RWPE2 (cell line): ENCODE measurements at regions not wholly inside any gene's neighbourhood (a gene's known extent, or its start where the extent isn't known, plus 50 kb on each side); places are given as distances from the start of the nearest gene placed in this dataset.

Experiments used
- ATAC-seq: fragments of 200-7000 bp; cut with Tn5 transposase; 3 replicates; pipeline ENCODE4 v1.9.1; 2021; ENCODE audit warnings: low read depth
- DNase-seq: peaks from one replicate; pipeline ENCODE4 v3.0.0-alpha.2; 2020; ENCODE audit warnings: low spot score
- H3K27ac ChIP-seq: fragments of 450-650 bp; 2 replicates; pipeline ENCODE4 v1.5.1; 2017; ENCODE audit warnings: mild to moderate bottlenecking; ENCODE audit not compliant: poor library complexity, severe bottlenecking
- H3K27me3 ChIP-seq: fragments of 250-450 bp; sonication (Bioruptor Pico); 2 replicates; pipeline ENCODE4 v1.5.1; 2021; ENCODE audit warnings: mild to moderate bottlenecking, moderate library complexity; ENCODE audit not compliant: insufficient read depth, poor library complexity, severe bottlenecking
- H3K36me3 ChIP-seq: fragments of 250-450 bp; sonication (Bioruptor Pico); 2 replicates; pipeline ENCODE4 v1.5.1; 2020; ENCODE audit warnings: low read depth, mild to moderate bottlenecking, moderate library complexity
- H3K4me1 ChIP-seq: fragments of 250-450 bp; sonication (Bioruptor Pico); 2 replicates; pipeline ENCODE4 v1.5.1; 2021; ENCODE audit warnings: mild to moderate bottlenecking, moderate library complexity; ENCODE audit not compliant: insufficient read depth, poor library complexity, severe bottlenecking
- H3K4me3 ChIP-seq: fragments of 250-450 bp; sonication (Bioruptor Pico); 2 replicates; pipeline ENCODE4 v1.5.1; 2021; ENCODE audit warnings: mild to moderate bottlenecking, moderate library complexity; ENCODE audit not compliant: severe bottlenecking
- H3K9me3 ChIP-seq: fragments of 250-450 bp; sonication (Bioruptor Pico); 2 replicates; pipeline ENCODE4 v1.5.1; 2021; ENCODE audit warnings: mild to moderate bottlenecking, moderate library complexity; ENCODE audit not compliant: severe bottlenecking
- CTCF ChIP-seq: fragments of 450-650 bp; IDR thresholded peaks from one replicate; pipeline ENCODE4 v1.5.1; 2017; ENCODE audit warnings: mild to moderate bottlenecking, moderate library complexity; ENCODE audit not compliant: poor library complexity, severe bottlenecking

- no peak overlapping the region for H3K4me3 ChIP-seq
- H3K27ac ChIP-seq = no peak overlapping the region
- H3K27me3 ChIP-seq = no peaks in the 10 kb centered on the region
- 0 out of 2 replicates have a peak, but pooled peaks cover 3% of the 10 kb centered on the region for H3K36me3 ChIP-seq
- H3K9me3 ChIP-seq = no peaks in the 10 kb centered on the region
- TF ChIP-seq CTCF = no peak
- no peak for DNase-seq
- peaks cover 14% of the 10 kb centered on the region for H3K4me1 ChIP-seq
- no peak for ATAC-seq
These were observed 232.0 kb downstream of the BCAS1 start for GRCh38 chr20:53838311-53838868.

DNA sequence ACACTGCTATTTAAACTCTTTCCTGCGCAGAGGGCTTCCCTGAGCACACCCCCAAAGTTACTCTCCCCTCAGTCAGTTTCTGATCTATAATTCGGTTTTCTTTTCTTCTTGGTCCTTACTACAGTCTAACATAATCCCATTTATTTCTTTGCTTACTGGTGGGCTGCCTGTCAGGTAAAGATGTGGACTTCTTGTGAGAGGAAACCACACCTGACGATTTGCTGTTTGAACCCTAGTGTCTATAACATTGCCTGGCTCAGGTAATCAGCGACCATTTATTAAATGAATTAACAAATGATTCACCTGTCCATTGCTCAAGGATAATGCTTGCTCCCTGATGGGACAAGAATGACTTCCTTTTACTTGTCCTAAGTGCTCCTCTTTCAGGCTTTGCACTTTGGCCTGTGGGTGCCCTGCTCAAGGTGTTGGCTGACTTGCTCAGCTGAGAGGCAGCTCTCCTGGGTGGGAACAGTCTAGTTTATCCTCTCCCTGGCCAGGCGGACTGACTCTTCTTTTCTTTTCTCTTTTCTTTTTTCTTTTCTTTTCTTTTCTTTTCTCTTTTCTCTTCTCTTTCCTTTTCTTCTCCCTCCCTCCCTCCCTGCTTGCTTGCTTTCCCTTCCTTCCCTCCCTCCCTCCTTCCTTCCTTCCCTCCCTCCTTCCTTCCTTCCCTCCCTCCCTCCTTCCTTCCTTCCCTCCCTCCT, 233.1 kb downstream of the BCAS1 start:
- Histone ChIP-seq H3K27me3 (no peaks in the 10 kb centered on the region), H3K36me3 (0 out of 2 replicates have a peak, but pooled peaks cover 3% of the 10 kb centered on the region), H3K9me3 (no peaks in the 10 kb centered on the region), H3K4me1 (peaks cover 14% of the 10 kb centered on the region), H3K4me3 (no peak overlapping the region), H3K27ac (no peak overlapping the region)
- DNase-seq (no peak), ATAC-seq (peak; percentile 24; the same call in 2 of the 3 replicates)
- TF ChIP-seq CTCF = no peak

GRCh38 chr20:53834749-53835148, 235.6 kb downstream of the BCAS1 start:
- H3K27me3 ChIP-seq = no peaks in the 10 kb centered on the region
- no peak for TF ChIP-seq CTCF
- no peaks in the 10 kb centered on the region for H3K9me3 ChIP-seq
- H3K4me3 ChIP-seq = no peak overlapping the region
- no peak for ATAC-seq
- no peak for DNase-seq
- H3K4me1 ChIP-seq = peaks cover 15% of the 10 kb centered on the region
- H3K27ac ChIP-seq = no peak overlapping the region
- no peaks in the 10 kb centered on the region for H3K36me3 ChIP-seq

DNA sequence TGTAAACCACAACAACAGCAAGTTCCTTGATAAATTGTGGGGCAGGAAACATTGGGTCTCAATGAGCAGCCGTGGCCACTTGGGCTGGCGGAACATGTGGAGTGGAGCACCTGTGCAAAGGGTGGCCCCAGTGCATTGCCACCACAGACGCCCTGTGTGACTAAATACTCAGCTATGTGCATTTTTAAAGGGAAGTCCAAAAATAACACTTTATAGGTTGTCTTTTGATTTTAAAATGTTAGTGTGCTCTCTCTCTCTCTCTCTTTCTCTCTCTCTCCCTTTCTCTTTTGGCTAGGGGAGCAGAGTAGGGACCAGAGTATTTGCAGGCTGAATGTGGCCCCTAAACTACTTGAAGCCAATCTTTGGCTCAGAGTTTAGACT, 236.3 kb downstream of the BCAS1 start:
- H3K4me3 ChIP-seq = no peak overlapping the region
- H3K4me1 ChIP-seq = peaks cover 21% of the 10 kb centered on the region
- TF ChIP-seq CTCF = no peak
- peak; percentile 11; the same call in 1 of the 3 replicates for ATAC-seq
- no peaks in the 10 kb centered on the region for H3K27me3 ChIP-seq
- peak overlapping the region; percentile 19 for H3K27ac ChIP-seq
- H3K9me3 ChIP-seq = no peaks in the 10 kb centered on the region
- DNase-seq = no peak
- no peaks in the 10 kb centered on the region for H3K36me3 ChIP-seq

DNA sequence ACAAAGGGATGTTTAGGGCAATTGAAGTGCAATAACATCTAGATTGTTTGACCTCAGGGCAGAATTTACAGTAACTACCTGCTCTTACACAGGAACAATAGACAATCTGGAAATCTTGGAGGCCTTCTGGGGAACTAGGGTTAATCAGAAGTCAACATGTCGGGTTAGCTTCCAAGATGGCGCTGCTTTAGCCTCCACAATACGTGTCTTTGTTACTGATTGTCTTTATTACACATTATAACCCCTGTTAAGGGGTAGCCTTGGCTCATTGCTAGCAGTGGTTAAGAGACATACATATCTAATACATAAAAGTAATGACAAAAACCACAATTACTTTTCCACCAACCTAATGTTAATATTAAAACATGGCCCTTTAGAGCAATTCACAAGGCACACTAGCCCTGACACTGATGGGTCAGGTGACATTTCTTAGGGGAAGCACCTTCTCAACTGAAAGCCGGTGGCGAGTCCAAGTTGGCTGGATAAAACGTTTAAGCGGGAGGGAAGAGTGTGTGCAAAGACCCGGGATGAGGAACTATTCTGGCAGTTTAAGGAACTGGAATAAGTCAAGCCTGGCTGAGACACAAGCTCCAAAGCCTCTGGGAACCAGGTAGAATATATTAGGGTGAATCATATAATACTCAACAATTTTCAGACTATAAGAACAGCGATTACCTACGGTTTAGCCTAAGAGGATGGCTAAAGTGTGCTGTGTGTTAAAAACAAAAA, 236.9 kb downstream of the BCAS1 start:
- Histone ChIP-seq H3K4me1 (peaks cover 26% of the 10 kb centered on the region), H3K27ac (peak overlapping the region; percentile 19), H3K27me3 (no peaks in the 10 kb centered on the region), H3K4me3 (no peak overlapping the region), H3K36me3 (no peaks in the 10 kb centered on the region), H3K9me3 (no peaks in the 10 kb centered on the region)
- no peak for TF ChIP-seq CTCF
- ATAC-seq = no peak; the same call in 2 of the 3 replicates
- no peak for DNase-seq
